ENCODE measurements at regions not wholly inside any gene's neighbourhood (a gene's known extent, or its start where the extent isn't known, plus 50 kb on each side); places are given as distances from the start of the nearest gene placed in this dataset.

- TF ChIP-seq POLR2A (IDR thresholded peaks at IDR 0.05; ENCODE audit: low read depth, low read length): no peak
- no peak for TF ChIP-seq POLR2AphosphoS5 (IDR thresholded peaks at IDR 0.05; ENCODE audit: low read depth, low read length)
- no peak for TF ChIP-seq TAF1 (IDR thresholded peaks at IDR 0.05; ENCODE audit: borderline replicate concordance, low read depth, low read length)
Observed at GRCh38 chrX:94265323-94265722, 591.3 kb downstream of the FAM133A start.

Data from GM12892 (cell line).